GM23248 (cell line): ENCODE measurements at regions not wholly inside any gene's neighbourhood (a gene's known extent, or its start where the extent isn't known, plus 50 kb on each side); places are given as distances from the start of the nearest gene placed in this dataset.

Experiments
- EZH2 ChIP-seq: fragments of 200-600 bp; sonication (generic); IDR thresholded peaks from 2 replicates; pipeline ENCODE4 v1.6.1; 2018; ENCODE audit warnings: antibody characterized with exemption, mild to moderate bottlenecking; ENCODE audit not compliant: insufficient read depth, poor library complexity, severe bottlenecking
- EZH2phosphoT487 ChIP-seq: fragments of 200-600 bp; sonication (generic); IDR thresholded peaks from 2 replicates; pipeline ENCODE4 v1.6.1; 2018; ENCODE audit warnings: antibody characterized with exemption, moderate library complexity, mild to moderate bottlenecking, low read depth; ENCODE audit not compliant: insufficient read depth

GRCh38 chr17:73950593-73950914 lies 252.9 kb upstream of the RPL38 start:
- TF ChIP-seq EZH2, result no peak
- no peak for TF ChIP-seq EZH2phosphoT487
